NCI-H1048 (cell line): ENCODE measurements at regions not wholly inside any gene's neighbourhood (a gene's known extent, or its start where the extent isn't known, plus 50 kb on each side); places are given as distances from the start of the nearest gene placed in this dataset.
"Not testable (repeated sequence)": the region's sequence is repeated elsewhere in the genome, so short reads cannot be mapped to it uniquely, and the experiment has no call there.

Source experiments
- DNase-seq: peaks from one replicate; lab custom pipeline; 2025; lab: John Stamatoyannopoulos, UW

GRCh38 chr3:98644168-98644567 lies 50.8 kb upstream of the CPOX start:
- DNase-seq, result no peak

GRCh38 chr3:98645039-98645438 lies 51.6 kb upstream of the CPOX start:
- DNase-seq, result no peak

GRCh38 chr3:98646680-98647079 lies 53.3 kb upstream of the CPOX start:
- no peak for DNase-seq

- DNase-seq, result no peak
These were observed 53.8 kb upstream of the CPOX start for GRCh38 chr3:98647197-98647596.

- no peak for DNase-seq
These were observed 57.8 kb upstream of the CPOX start for GRCh38 chr3:98650971-98651779.

GRCh38 chr3:98651780-98652077 lies 58.3 kb upstream of the CPOX start:
- no peak for DNase-seq

GRCh38 chr3:98655666-98656065 lies 62.3 kb upstream of the CPOX start:
- DNase-seq, result no peak

- DNase-seq, result peak; percentile 29
These were observed 64.0 kb upstream of the CPOX start for GRCh38 chr3:98657457-98657856.

GRCh38 chr3:98662699-98663098 lies 69.3 kb upstream of the CPOX start:
- no peak for DNase-seq

GRCh38 chr3:98670020-98670419 lies 76.6 kb upstream of the CPOX start:
- DNase-seq, result no peak

GRCh38 chr3:98679986-98680385 lies 83.2 kb upstream of the ST3GAL6 start:
- no peak for DNase-seq

- no peak for DNase-seq
These were observed 82.4 kb upstream of the ST3GAL6 start for GRCh38 chr3:98680723-98681122.

- DNase-seq, result no peak
These were observed 81.7 kb upstream of the ST3GAL6 start for GRCh38 chr3:98681486-98681885.

GRCh38 chr3:98682391-98682790 lies 80.7 kb upstream of the ST3GAL6 start:
- DNase-seq, result not testable (repeated sequence)

- DNase-seq, result no peak
These were observed 74.8 kb upstream of the ST3GAL6 start for GRCh38 chr3:98688363-98688762.

GRCh38 chr3:98690876-98691275 lies 72.3 kb upstream of the ST3GAL6 start:
- no peak for DNase-seq

GRCh38 chr3:98691897-98692296 lies 71.2 kb upstream of the ST3GAL6 start:
- no peak for DNase-seq

- no peak for DNase-seq
These were observed 70.2 kb upstream of the ST3GAL6 start for GRCh38 chr3:98692787-98693473.

- DNase-seq, result no peak
These were observed 67.3 kb upstream of the ST3GAL6 start for GRCh38 chr3:98695796-98696195.

- DNase-seq, result not testable (repeated sequence)
These were observed 66.8 kb upstream of the ST3GAL6 start for GRCh38 chr3:98696296-98696695.

- no peak for DNase-seq
These were observed 65.9 kb upstream of the ST3GAL6 start for GRCh38 chr3:98697225-98697624.

- DNase-seq, result no peak
These were observed 64.0 kb upstream of the ST3GAL6 start for GRCh38 chr3:98699132-98699531.

GRCh38 chr3:98701071-98701675 lies 62.0 kb upstream of the ST3GAL6 start:
- no peak for DNase-seq
